GM18907 (cell line): ENCODE measurements at regions not wholly inside any gene's neighbourhood (a gene's known extent, or its start where the extent isn't known, plus 50 kb on each side); places are given as distances from the start of the nearest gene placed in this dataset.

Source experiments
- ATAC-seq: cut with Tn5 transposase; IDR thresholded peaks from one replicate; pipeline ENCODE4 v1.9.1; 2021; ENCODE audit warnings: mild to moderate bottlenecking, moderate library complexity; ENCODE audit not compliant: unreplicated experiment

DNA sequence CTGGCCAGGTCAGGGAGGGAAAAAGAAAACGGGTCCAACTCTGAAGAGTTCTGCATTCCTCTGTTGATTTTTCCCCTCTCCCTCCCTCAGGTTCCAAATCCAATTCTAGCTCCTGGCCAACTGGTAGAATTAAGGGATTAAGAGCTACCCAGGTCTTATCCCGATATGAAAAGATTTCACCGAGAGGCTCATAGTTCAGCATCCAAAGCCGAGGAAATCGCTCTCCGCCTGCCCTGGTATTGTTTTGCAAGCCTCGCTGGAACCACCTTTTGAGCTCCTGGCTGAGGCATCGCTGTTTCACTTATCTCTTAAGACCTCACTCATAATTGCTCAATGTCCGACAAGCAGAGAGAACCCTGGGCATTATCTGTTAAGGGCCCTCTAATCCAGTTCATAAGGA, 180.4 kb downstream of the URI1 start:
- no peak for ATAC-seq

DNA sequence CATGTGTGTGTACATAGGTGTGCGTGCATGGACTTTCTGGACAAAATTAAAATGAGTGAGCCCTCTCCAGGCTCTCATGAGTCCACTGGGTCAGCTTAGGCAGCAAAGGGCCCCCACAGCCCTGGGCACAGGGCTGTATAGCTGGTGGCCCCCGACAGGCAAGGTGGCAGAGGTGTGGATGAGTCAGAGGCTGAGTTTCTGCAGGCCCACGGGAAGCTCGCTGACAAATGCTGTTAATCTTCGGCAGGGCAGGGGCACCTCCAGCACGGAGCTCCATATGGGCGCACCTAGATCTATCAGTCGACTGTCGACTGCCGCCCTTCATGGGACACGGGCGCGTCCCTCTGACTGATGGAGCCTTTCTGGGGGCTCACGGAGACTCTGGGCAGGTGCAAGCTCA, 181.1 kb downstream of the URI1 start:
- ATAC-seq, result no peak

DNA sequence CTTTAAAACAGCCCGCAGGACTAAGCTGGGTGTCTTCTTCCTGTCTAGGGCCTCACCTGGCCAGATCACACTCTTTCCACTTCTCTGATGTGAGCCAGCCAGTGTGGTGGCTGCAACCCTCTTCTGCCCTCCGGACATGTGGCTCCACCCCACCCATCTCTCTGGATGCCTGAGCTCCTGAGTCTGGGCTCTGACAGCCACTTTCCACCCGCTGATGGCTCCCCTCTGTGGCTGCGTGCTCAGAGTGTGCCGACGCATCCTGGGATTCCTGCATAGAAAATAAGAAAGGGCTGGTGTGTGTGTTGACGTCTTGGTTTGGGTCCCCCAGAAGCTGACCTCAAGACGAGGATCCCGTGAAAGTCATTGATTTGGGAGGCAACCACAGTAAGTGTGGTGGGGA, 181.6 kb downstream of the URI1 start:
- no peak for ATAC-seq

DNA sequence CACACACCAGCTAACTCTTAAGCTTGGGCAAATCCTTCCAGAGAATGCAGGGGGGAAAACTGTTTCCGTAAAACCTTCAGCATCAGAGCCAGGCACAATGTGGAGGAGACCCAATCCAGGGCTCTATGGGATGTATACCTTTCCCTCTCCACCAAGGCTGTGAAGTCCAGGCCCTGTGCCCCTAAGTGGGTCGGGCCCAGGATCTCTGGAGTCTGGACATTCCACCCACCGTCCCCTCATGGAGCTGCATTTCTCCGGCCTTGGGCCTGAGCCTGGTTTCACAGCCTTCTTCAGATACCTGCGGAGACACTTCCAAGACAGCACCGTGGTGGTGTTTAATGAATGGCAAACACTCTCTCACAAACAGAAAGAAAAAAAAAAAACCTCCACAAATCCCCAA, 186.2 kb downstream of the URI1 start:
- no peak for ATAC-seq

DNA sequence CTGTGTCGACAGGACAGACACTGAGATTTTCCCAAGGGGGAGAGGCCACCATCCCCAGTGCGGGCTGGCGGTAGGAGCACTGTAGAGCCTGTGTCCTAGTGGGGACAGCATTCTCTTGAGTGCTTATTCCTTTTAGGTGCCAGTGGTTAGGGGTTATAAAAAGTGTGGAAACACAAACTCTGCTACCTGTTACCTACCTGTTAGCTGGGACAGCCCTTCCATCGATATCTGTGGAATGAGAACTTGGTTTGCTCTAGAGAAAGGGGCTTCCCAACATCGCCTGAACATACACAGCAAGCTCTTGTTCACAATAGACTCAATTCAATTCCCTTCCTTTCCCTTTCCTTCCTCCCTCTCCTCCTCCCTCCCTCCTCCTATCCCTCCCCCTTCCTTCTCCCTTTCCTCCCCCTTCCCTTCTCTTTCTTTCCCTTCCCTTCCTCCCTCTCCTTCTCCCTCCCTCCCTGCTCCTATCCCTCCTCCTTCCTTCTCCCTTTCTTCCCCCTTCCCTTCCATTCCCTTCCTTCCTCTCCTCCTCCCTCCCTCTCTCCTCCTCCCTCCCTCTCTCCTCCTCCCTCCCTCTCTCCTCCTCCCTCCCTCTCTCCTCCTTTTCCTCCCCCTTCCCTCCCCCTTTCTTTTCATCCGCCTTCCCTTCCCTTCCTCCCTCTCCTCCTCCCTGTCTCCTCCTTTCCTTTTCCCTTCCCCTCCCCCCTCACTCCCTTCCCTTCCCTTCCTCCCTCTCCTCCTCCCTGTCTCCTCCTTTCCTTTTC, 188.5 kb downstream of the URI1 start:
- ATAC-seq, result no peak

DNA sequence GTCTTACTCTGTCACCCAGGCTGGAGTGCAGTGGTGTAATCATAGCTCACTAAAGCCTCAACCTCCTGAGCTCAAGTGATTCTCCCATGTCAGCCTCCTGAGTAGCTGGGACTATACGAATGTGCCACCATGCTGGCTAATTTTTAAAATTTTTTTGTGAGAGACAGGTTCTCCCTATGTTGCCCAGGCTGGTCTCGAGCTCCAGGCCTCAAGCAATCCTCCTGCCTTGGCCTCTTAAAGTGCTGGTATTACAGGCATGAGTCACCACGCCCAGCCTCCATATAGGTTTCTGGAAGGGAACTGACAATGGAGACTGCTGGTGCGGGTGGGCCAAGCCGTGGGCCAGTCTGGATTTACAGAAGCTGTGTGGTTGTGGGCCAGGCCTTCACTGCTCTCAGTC, 189.2 kb downstream of the URI1 start:
- ATAC-seq, result no peak

DNA sequence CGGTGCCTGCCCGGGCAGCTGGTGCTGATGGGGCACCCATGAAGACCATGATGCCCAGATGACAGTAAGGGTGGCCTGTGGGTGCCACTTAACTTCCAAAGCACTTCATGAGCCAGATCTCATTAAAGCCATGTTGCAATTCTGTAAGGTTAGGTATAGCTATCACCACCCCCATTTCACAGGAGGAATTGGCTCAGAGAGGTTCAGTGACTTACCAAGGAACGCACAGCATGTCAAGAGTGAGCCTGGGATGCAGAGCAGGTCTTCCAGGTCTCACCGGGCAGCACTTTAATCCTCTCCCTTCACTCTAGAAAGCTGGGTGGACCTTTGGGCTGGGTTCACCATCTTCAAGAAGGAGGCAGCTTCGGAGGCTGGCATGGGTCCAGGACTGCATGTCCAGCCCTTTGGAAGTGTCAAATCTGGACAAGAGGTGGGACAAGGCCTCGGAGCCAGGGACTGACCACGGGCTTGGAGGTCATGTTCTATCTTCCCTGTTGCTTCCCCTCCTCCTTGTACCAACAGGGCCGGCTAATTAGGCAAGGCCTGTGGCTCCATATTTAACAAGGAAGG, 189.8 kb downstream of the URI1 start:
- ATAC-seq, result no peak

DNA sequence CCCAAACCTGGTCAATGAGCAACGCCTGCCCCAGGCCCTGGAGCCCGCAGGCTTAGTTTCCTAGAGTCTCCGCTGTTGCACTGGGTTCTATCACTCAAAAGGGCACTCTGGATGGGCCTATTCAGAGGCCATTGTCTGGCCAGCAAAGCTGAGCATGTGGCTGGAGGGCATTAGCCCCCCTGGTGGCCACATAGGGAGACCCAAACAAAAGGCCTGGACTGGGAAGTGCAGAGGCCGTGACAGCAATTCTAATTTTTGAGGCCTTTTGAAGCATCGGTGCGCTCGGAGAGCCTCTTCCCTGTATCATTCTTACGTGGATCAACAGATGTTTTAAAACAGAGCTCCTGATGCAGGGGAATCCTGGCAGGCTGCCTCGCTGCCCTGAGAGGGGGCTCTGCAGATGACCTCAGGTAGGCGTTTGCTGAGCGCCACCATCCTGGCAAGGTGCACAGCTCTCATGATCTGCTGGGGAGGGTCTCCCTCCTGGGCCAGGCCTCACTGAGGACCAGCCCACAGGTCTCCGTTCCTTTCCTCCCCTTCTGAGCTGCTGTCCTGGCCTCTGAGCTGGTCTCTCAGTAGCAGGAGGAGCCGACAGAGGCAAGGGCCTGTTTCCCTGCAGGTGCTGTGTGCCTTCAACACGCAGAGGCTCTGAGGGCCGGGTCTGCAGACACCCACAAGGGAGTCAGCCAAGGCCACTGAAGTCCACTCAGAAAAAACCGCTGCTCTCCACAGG, 190.5 kb downstream of the URI1 start:
- ATAC-seq, result no peak

DNA sequence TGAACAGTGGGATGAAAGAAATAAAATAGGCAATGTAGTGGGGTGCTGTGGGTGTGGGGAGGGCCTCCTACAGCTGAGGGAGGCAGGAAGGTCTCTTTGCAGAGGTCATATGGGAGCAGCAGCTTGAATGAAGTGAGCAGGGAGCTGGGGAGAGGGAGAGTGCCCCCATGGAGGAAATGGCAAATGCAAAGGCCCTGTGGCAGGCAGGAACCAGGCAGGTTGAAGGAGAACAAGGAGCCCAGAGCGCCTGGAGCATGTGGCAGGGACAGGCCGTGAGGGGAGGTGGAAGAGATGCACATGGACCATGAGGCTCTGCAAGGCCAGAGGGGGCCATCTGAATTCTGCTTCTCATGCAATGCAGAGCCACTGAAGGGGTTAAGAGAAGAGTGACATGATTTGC, 191.8 kb downstream of the URI1 start:
- no peak for ATAC-seq

DNA sequence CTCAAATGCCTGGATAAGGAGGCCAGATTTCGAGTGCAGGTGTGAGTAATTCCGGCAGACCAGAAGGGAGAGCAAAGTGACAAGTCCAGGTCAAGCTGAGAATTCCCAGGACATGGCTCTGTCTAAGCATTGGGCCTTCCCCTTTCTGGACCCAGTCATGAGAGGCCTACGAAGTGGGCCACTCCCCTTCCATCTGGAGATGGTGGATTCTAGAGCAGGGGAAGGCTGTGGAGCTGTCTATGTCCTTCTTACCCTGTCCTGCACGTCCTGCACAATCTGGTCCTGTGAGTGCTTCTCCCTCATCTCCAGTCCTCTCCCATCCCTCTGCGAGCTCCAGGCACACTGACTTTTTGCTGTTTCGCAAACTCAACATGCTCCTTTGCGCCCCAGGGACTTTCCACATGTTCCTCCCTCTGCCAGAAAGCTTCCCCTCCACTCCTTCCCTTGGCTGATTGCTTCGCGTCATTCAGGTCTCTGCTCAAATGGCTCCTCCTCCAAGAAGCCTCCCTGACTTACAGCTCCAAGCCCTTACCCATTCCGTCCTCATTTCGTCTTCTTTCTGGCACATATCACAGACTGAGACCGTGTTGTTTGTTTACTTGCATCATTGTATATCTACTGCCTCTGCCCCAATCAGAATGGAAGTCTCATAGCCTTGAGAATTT, 193.2 kb downstream of the URI1 start:
- no peak for ATAC-seq

DNA sequence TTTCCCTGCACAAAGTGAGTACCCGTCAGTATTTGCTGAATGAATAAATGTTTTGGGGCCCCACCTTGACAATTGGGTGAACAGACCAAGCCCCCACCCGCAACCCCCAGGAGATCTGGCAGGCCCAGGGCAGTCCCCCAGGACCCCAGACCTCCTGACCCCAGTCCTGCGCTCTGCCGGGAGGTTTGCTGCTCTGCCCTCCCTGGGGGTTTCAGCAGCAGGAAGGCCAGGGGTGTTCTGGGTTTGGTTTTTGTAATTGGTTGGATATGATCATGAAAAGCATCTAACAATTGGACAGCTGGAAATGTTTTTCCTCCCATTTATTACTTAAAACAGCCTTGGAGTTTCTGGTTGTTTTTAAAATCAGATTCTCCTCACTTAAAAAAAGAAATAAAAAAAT, 193.8 kb downstream of the URI1 start:
- no peak for ATAC-seq

DNA sequence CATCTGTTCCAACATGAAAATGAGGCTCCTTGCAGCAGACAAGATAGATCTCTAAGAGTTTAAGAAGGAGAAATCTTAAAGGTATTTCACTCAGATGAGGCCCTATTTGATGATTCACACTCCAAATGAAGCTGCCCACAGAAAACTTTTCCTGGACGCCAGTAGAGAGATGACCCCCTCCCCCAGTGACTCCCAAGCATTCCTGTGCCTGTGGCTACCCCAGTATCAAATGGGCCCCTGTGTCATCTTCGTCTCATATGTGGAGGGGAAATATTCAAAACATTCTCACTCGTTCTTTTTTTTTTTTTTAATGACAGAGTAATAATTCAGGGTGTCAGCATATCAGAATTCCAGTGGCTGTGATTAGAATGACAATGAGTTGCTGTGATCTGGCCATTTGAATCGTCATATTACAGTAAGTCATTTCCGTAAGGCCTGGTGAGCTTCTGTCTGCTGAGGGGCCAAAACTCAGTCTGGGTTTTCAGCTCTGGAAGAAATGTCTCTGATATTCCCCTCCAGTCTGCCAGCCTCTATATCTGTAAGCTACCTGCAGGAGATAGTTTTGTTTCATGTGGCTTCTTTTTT, 194.7 kb downstream of the URI1 start:
- no peak for ATAC-seq

DNA sequence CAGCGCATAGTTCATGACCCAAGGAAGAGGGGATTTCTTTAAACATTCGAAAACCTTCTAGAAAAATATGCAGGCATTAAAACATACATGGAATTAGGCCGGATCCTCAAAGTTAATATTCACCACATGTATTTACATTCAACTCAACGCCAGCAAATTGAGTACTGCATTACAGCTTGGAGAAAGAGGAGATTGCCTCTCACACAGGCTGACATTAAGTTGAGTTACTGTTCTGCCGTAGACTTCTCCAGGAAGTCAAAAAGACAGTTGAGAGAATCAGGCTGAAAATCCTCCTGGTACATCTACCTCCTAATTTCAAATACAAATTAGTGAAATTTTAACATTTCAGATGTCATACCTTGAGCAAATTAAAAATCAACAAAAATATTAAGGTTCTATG, 195.7 kb downstream of the URI1 start:
- no peak for ATAC-seq

DNA sequence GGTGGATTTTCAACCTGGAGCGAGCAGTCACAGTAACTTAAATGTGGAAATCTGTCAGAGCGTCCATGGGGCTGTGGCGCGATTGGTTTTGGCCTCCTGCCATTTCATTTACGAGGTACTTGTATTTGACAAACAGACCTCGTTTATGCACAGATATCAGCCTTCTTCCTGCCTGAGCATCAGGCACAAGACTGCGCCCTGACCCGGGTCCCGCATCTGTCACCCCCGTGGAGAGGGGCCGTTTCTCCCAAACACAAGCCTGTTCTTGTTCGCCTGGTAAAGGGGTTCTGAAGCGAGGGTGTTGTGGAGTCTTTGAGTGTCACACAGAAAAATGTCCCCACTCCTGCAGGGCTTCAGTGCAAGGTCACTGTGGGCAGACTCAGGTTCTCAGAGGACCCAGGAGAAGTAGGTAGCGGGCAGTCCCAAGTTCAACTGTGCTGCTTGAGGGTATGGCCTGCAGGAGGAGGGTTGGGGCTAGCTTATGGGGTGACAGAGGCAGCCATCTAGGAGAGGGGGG, 202.3 kb downstream of the URI1 start:
- ATAC-seq, result no peak

DNA sequence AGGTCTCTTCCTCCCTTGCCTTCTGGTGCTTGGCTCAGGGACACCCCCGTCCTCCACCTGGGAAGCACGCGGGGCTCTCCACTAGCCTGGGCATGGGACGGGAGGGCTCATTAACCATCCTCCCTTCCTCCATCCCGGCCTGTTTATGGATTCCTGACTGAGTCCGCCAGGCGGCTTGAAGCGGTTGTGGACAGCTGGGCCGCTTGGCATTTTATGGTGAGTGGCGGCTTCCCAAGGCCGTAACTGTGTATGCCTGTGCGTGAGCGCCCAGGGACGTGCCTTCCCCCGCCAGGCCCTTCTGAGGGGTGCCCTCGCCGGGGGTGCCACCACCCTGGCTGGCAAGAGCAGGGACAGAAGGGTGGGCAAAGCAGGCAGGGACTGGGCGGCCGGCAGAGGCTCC, 202.8 kb downstream of the URI1 start:
- ATAC-seq, result no peak

DNA sequence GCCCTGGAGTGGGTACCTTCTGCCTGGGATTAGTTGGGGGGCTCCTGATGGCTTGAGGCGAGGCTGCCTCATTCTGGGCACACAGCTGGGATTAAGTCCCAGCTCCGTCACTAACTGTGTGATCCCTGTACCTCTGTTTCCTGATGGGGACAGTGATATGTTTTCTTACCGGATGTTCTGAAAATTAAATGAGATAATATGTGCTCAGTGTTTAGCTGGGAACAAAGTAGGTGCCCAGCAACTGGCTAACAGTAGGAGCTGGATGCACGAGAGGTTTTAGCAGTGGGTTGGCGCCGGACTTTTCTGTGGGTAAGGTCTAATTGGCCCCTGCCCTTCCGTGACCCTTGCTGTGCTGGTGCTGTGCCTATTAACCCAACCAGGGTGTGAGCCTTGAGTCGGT, 203.4 kb downstream of the URI1 start:
- ATAC-seq, result no peak

DNA sequence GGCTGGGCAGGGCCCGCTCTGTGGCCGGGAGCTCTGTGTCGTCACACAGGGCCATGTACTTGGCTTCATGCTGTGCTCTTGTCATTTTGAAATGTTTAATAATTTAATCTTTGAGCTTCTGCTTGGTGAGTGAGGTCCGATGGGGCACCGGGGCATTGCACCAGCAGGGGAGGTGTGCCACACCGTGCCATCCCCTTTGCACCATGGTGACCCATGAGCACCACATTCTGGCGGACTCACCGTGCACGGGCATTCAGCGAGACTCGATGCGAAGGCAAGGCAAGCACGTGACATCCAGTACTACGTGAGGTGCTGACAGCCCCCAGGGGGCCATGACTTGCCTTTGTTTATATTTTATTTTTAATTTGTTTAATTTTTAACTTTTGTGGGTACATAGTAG, 204.3 kb downstream of the URI1 start:
- no peak for ATAC-seq

DNA sequence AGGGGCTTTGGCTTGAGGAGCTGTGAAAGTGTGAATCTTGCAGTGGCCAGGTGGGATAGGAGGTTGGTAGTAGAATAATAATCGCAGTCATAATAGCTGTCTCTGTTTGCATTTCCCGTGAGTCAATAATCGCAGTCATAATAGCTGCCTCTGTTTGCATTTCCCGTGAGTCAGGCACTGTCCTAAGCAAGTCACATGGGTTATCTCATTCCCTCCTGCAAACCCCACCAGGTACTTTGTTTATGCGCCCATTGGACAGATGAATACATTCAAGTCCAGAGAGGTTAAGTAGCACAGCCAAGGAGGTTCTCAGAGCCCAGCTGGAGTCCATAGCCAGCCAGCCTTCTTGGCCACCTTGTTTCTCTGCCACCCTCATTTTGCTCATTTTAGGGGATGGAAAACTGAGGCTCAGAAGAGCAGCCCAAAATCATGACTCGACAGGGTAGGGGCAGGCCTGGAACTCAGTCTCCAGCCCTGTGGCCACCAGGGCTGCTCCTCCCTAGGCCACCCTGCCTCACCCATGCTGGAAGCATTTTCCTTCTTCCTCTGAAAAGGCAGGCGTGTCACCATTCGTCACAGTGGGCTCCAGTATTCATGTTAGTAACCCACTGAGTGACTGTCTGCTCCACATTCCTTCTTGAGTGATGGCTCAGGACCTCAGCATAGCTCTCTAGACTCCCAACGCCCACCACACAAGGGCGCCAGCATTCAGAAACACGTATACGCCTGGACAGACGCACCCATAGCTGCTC, 206.2 kb downstream of the URI1 start:
- no peak for ATAC-seq

DNA sequence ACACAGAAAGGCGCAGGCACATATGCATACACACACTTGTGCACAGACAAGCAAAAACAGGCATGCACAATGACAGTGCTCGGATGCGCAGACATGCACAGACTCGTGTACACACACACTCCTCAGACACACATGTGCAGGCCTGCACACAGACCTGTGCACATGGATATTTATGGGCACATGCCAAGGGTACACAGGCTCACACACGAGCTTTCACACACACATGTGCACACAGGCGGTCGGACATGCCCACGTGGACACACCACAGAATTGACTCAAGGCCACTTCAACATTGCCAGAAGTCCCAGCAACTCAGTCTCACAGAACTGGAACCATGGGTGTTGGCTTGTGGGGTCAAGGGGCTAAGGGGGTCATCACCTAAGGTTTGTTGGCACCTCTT, 206.8 kb downstream of the URI1 start:
- ATAC-seq, result no peak

DNA sequence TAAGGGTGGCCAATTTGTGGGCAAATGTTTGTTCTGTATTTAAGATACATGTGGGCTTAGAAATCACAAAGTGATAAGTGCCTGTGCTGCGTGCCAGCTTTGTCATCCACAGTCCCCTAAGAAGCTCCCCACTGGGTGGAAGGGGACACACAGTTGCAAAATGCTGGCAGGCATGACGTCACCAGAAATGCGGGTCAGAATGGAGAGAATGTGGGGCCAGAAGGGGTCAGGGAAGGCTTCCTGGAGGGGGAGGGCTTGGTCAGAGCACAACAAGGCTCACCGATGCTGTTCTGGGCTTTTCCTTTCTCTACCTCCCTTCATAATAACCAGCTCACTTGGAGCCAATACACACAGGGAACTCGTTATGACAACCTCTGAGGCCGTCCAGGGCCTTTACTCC, 207.3 kb downstream of the URI1 start:
- ATAC-seq, result no peak

DNA sequence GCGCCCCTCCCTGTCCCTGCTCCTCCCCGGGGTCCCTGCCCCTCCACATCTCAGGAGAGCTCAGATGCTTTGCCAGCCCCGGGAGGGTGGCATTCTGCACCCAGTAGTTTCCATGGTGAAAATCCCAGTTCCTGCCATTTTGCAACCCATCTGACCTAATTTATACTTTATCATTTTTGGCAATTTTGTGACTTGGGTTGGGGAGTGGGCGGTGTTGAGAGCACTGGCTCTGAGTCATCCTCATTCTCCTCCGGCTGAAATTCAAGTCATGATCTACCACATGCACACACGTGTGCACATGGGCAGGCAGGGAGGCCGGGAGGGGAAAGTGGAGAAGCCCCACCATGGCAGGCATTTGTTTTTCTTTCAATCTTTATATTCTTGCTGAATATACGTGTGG, 208.6 kb downstream of the URI1 start:
- no peak for ATAC-seq
